GM21381 (cell line): ENCODE measurements at regions not wholly inside any gene's neighbourhood (a gene's known extent, or its start where the extent isn't known, plus 50 kb on each side); places are given as distances from the start of the nearest gene placed in this dataset.

Experiments used
- ATAC-seq: cut with Tn5 transposase; IDR thresholded peaks from one replicate; pipeline ENCODE4 v1.9.1; 2021; ENCODE audit warnings: mild to moderate bottlenecking, moderate library complexity; ENCODE audit not compliant: unreplicated experiment

DNA sequence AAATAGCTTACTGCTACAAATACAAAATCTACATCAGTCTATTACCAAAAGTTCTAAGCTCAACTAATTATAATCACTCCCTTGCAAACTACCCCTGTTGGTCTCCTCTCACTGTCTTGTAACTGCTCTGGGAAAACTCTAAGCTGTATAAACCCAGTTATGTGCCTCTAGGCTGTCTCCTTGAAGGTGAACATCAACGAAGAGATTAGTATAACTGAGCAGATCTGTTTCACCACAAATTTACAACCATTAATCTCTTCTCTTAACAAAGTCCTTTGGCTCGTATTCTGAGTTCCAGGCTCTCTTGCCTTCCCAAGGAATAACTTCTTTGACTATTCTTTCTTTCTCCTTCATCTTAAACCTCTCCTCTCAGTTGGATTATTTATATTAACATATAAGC, 84.4 kb upstream of the PRMT6 start:
- no peak for ATAC-seq

DNA sequence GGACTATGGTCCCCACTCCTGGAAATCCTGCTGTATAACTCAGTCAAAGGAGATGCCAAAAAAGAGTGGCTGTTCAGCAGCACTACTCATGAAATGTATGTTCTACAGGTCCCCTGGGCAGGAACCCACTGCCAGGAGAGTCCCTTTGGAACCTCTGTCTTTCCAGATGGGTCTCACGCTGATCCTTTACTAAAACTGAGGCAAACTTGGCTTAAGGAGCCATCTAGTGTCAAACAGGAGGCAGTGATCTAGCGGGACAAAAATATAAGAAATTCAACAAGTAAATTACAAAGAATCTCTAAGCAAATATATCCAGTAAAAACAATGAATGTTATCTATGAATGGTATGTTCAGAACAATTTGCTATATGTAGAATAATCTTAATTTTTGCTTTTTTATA, 80.5 kb upstream of the PRMT6 start:
- ATAC-seq: no peak

DNA sequence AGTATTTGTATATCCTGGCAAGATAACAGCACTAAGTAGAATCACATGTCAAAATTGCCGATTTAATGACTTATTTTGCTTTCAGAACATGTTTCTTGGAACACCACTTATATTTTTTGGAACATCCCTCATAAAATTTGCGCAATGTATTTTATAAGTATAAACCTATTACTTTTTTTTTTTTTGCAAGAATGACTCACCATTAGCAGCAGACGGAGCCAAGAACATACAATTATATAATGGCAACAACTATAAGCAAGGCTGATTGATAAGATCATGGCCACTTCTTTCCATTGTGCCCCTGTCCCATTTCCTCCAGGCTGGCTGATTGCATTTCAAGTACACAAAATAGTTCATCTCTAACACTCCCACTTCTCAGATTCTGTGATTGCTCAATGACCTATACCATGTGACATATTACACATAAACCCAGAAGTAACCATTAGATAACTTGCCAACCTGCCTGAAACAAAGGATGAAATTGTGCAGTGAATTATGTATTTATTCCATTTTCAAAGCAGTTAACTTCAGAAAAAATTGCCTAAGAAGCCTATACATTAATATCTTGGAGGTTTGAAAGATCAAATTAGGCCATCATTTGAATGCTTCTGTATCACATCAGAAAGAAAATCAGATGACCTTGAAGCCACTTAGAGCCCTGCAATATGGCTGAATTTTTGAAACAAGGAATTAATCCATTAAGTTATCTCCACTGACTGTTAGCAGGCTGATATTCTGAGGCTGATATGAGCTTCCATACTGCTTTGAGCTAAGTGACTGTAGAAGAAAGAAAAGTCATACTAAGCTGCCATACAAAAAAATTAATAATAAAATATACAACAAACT, 77.8 kb upstream of the PRMT6 start:
- ATAC-seq: no peak

DNA sequence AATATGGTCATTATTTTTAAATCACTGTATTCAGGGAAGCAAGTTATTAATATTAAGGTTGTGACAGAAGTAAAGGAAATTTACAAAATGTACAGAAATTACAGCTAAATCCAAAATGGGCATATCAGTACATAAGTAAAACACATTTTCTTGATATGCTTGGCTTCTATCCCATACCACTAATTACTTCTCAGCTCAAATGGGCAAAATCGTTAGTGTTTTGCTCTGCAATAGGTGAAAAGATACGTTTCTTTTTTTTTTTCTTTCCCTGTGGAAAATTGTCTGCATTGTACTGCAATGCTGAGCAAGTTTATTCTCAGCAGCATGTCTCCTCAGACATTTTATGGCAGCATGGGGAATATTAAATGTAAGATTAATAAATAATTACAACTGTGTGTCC, 77.1 kb upstream of the PRMT6 start:
- no peak for ATAC-seq

DNA sequence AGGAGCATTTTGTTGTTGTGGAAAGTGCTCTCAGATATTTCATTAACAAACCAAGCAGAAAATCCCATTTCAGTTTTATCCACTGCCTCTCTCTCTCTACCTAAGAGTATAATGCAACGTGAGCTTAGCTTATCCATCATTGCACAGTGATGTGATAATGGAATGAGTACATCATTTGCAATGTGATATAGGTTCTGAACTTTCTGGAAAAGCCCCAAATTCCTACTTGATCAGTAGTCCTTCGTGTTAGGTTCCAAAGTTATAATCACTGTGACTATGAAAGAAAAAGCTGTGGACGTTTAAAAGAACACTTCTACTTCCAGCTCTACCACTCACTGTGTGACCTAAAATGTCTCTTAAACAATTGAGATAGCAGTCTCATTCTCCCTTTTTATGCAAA, 76.4 kb upstream of the PRMT6 start:
- ATAC-seq: no peak

DNA sequence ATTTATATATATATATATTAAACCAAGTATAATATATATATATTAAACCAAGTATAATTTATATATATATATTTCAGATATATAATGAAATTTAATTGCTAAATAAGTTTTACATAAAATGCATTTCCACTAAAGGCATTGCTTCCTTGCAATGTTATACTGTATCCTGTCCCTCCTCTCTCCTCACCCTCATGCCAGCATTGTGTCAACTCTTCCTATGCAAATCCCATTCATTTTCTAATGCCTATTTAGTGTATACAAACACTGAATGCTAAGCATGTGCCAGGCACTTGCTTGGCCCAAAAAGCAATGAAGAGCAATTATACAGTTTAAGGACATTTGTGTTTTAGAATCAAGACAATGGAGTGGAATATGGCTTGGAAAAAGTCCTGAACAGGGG, 71.7 kb upstream of the PRMT6 start:
- ATAC-seq: no peak

DNA sequence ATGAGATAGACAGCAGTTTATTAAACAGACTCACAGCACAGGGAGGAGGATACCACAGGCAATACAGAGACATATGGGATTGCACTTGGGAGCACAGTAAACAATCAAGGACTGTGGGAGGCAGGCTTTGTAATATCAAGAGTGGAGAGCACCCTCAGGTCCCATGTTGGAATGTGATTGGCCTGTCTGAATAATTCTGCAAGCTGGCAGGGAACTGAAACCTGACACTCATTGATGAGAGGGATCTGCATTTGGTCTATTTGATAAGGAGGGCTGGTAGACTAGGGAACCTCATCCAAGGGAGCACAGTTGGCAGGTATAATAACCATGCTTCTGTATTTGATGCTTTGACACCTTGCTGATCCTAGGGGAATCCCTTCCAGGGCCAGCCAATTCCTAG, 69.9 kb upstream of the PRMT6 start:
- ATAC-seq: no peak

DNA sequence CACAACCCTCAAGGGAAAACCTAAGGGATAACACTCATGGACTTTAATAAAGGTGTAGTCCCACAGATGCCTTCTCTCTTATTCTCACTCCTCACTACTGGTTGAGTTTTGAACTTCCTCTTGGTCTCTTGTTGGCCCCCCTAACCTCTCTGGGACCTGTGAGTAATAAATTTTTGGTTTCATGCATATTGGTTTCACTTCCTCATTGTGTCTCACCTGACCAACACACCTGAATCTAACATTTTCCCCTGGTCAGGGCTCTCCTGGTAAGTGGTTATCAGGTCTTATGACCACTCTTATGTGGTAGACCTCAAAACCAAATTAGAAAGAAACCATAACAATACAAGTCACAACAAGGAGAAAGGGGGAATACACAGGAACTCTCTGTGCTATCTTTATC, 60.5 kb upstream of the PRMT6 start:
- peak; percentile 95 for ATAC-seq

DNA sequence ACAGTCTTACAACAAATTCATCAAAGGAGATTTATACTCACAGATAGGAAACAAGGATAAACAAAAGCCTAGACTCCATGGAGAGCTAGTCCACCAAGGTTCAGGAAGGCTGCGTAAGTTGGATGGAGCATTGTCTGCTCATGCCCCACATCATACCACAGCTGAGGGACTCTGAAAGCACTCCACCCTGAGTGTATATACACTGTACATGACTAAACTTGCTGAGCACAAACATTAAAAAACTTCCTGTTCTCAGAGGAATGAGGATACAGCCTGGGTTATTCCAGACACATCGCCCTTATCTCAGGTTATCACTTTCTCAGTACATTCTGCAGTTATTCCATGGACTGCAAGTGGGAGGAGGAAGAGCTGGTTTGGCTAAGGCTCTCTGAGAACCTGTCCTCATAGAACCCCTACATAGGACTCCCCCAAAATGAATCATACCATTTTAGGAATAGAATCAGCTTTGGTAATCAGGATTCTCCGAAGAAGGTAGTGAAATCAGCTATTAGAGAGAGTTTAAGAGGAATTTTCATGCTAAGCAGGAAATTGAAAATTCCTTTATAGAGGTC, 58.0 kb upstream of the PRMT6 start:
- ATAC-seq: no peak

DNA sequence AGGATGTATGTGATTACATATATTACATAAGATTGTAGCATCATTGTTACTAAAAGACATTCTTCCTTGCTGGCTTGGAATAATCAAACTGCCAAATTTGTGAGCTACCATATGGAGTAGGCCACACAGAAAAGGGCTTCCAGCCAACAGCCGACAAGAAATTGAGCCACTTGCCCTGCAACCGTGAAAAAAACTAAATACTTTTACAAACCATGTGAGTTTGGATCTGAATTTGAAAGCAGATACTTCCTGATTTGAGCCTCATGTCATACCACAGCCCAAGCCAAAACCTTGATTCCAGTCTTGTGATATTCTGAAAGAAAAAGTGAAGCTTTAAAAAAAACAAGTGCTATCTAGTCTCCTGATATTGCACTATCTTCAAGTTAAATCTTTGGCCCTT, 55.6 kb upstream of the PRMT6 start:
- ATAC-seq: no peak

DNA sequence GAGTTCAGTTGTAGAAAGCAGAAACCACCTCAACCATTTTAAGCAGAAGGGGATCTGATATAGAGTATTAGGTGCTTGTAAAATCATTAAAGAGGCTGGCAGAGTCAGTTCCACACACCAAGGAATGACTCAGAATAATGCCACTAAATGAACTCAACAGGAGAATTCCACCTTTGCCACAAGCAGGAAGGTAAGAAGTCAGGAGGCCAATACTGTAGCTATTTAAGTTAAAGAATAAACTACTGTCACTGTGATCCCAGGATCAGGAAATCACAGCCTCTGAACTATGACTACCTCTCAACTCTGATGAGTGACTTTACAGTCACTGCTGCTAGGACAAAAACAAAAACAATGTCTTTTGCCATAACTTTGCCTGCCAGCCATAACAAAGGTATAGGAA, 52.5 kb upstream of the PRMT6 start:
- no peak for ATAC-seq

DNA sequence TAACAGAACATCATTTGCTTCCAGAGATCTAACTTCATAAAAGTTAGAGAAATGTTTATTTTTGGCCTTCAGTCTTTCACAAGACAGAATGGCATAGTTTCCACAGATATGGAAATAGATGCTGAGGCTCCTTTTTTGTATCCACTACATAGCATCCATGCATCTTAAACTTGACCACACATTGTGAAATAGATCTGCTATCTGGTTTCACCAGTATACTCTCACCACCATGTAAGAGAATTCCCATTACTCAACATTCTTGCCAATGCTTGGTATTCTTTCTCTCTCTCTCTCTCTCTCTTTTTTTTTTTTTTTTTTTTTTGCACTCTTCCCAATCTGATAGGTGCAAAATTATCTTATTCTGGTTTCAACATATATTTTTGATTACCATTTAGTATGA, 52.1 kb upstream of the PRMT6 start:
- no peak for ATAC-seq
